Epithelial cell of esophagus (primary cell): ENCODE measurements at regions not wholly inside any gene's neighbourhood (a gene's known extent, or its start where the extent isn't known, plus 50 kb on each side); places are given as distances from the start of the nearest gene placed in this dataset.

ENCODE experiments used
- DNase-seq: peaks from one replicate; pipeline ENCODE4 v3.0.0; 2010; ENCODE audit warnings: low read depth
- H3K4me3 ChIP-seq: 2 replicates; pipeline ENCODE4 v1.5.1; 2011; ENCODE audit warnings: mild to moderate bottlenecking, low read length, control low read depth
- TF ChIP-seq, protein P1 (sequence below): IDR thresholded peaks from 2 replicates; pipeline ENCODE4 v1.5.1; 2011; ENCODE audit warnings: low read depth, mild to moderate bottlenecking, low read length, control low read depth, inconsistent platforms; ENCODE audit not compliant: insufficient read depth; ENCODE audit errors: missing control alignments

DNA sequence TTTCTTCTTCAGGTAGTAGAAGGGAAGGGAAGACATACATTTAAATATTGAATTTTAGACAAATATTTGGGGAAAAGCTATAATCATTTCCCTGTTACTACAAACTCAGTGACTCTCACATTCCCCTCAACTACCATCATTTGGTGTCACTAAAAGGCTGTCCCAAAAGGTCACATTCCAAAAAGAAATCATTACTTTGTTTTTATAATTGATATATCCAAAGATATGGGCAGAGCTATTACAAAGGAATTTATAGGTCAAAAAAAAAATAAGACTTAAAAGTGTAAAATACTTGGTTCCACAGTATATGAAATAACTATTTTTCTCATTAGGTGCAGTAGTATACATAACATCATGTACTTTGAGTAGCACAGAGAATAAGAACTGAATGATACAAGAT, 751.4 kb downstream of the KCNA4 start:
- no peak overlapping the region for H3K4me3 ChIP-seq
- TF ChIP-seq, protein P1, sequence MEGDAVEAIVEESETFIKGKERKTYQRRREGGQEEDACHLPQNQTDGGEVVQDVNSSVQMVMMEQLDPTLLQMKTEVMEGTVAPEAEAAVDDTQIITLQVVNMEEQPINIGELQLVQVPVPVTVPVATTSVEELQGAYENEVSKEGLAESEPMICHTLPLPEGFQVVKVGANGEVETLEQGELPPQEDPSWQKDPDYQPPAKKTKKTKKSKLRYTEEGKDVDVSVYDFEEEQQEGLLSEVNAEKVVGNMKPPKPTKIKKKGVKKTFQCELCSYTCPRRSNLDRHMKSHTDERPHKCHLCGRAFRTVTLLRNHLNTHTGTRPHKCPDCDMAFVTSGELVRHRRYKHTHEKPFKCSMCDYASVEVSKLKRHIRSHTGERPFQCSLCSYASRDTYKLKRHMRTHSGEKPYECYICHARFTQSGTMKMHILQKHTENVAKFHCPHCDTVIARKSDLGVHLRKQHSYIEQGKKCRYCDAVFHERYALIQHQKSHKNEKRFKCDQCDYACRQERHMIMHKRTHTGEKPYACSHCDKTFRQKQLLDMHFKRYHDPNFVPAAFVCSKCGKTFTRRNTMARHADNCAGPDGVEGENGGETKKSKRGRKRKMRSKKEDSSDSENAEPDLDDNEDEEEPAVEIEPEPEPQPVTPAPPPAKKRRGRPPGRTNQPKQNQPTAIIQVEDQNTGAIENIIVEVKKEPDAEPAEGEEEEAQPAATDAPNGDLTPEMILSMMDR, result no peak
- DNase-seq, result no peak

DNA sequence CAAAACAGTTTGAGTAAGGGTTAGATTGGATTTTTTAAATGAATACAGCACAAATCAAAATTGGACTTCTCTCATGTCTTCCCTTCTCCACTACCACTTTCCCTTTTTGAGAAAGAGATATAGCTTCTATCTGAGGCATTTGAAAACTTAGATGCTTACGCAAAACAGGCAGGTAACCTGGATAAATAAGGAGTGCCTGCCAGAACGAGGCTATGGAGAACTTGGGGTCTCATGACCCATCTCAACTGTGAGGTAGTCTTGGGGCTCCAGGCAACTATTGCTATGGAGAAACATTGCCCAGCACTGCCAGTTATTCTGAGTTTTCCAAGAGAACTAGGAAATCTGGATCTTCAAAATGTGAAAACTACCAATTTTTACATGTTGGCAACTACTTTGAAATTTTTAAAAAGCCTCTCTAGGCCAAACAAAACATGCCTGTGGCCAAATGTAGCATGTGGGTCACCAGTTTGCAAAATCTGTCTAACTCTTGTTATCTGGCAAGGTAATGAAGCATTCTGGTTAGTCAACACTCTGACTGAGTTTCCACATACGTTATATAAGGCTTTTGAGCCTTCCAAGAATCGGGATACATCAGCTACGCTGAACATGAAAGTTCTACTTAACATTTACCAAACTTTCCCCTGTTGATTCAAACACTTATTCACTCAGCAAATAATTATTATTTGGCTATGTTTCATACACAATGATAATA, 752.7 kb downstream of the KCNA4 start:
- TF ChIP-seq, protein P1, result no peak
- H3K4me3 ChIP-seq, result no peak overlapping the region
- peak; percentile 18 for DNase-seq

DNA sequence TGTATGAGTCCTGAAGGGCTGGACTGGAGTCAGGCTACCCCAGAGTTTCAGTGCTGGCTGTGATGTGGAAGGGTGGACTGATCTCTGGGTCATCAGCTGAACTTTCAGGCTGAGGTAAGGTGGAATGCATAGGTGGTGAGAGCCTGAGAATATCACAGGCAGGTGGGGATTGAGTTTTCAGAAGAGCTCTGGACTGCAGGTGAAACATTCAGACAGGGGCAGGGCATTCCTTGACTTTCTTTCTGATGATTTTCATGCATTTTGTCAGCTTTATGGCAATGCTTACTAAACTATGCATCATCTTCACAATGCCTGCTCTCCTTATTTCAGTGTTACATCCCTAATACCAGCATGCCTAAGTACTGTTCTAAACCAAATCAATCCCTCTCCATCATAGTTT, 755.0 kb downstream of the KCNA4 start:
- no peak overlapping the region for H3K4me3 ChIP-seq
- TF ChIP-seq, protein P1, result no peak
- no peak for DNase-seq

DNA sequence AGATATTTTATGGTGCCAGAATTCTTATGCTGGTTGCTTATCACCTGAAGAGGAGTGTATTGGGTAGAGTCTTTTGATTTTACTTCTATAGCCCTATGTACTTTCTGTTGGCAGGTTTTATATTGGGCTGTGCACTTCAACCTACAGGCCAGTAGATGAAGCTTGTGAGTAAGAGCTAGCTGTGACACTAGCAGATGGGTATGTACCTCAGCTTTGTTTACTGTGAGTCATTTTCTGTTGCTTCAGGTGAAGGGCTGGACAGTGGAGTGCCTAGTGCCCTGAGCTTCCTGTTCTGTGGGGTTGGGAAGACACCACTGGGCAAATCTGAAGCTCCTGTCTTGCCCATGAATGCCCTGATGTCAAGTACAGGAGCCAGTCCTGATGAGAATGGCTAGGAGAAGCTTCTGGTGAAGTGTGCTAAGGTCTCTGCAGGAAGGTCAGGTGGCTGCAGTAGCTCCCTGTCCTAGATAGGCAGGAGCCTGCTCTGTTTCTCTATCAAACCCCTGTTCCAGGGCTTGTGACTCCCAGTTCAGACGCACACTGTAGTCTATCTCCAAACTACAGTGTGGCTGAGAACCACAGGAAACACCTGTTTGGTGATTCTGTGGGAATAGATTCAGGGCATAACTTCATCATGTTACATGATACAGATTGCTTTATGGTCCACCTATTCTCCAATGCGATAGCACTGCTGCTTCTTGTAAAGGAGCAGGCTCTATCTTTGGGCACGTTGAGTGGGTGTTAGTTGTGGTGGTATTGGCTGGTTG, 755.7 kb downstream of the KCNA4 start:
- TF ChIP-seq, protein P1, result peak; percentile 59
- DNase-seq, result peak; percentile 95
- no peak overlapping the region for H3K4me3 ChIP-seq

DNA sequence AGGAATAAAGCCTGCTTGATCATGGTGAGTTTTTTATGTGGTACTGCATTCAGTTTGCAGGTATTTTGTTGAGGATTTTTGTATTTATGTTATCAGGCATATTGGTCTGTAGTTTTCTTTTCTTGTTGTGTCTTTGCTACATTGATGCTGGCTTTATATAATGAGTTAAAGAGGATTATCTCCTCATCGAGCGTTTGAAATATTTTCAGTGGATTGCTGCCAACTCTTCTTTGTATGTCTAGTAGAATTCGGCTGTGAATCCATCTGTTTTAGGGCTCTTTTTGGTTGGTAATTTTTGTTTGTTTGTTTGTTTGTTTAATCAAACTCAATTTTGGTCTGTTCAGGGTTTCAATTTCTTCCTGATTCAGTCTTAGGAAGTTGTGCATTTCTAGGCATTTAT, 758.4 kb downstream of the KCNA4 start:
- no peak overlapping the region for H3K4me3 ChIP-seq
- DNase-seq, result no peak
- TF ChIP-seq, protein P1, result no peak

DNA sequence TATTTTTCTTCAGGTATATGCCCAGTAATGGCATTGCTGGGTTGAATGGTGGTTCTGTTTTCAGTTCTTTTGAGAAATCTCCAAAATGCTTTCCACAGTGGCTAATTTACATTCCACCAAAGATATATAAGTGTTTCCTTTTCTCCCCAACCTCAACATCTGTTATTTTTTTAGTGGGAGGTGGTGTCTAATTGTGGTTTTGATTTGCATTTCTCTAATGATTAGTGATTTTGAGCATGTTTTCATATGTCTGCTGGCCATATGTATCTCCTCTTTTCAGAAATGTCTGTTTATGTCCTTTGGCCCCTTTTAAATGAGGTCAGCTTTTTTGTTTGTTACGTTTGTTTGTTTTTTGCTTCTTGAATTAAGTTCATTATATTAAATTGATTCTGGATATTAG, 760.2 kb downstream of the KCNA4 start:
- TF ChIP-seq, protein P1, result no peak
- H3K4me3 ChIP-seq, result no peak overlapping the region
- DNase-seq, result no peak
